Right renal cortex interstitium (tissue), 3 donors: ENCODE measurements at regions not wholly inside any gene's neighbourhood (a gene's known extent, or its start where the extent isn't known, plus 50 kb on each side); places are given as distances from the start of the nearest gene placed in this dataset.

Source experiments
- DNase-seq, 3 donors: peaks; one replicate each; pipeline ENCODE4 v3.0.0-alpha.2; 2013; ENCODE audit warnings: low read depth in 3 of 3, low spot score in 2 of 3

GRCh38 chr9:19513671-19514275 lies 105.0 kb downstream of the ACER2 start:
- no peak for DNase-seq

DNA sequence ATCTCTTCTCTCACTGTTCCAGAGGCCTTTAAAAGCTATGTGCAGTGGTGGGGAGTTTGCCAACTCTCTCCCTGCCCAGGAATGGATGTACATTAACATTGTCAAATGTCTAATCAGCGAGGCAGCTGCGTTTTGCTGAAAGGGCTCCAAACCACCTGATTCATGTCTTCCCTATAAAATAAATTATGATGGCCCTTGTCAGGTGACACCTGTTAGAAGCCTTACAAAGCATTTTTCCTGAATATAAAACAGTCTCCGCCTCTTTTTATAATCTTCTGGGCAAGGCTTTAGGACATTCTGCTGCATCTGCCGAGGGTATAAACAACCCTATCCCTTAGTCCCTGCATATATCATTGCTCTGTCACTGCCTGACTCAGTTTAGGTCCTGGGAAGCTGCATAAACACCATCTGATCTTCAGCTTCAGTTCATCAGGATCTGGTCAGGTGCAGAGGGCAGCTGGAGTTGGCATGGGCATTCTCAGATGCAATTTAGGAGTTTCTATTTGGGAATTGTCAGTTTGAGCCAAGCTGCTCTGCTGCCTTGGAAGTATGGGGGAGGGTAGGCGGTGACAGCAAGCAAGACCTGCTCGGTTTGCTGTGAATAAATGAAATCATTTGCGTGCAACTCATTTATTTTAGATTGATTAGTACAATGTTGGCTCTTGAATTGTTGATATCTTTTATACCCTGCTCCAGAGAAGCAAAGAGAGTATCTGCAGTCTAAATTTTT lies 103.5 kb downstream of the ACER2 start:
- DNase-seq: no peak

- no peak for DNase-seq
These were observed 102.9 kb downstream of the ACER2 start for GRCh38 chr9:19511694-19512093.

DNA sequence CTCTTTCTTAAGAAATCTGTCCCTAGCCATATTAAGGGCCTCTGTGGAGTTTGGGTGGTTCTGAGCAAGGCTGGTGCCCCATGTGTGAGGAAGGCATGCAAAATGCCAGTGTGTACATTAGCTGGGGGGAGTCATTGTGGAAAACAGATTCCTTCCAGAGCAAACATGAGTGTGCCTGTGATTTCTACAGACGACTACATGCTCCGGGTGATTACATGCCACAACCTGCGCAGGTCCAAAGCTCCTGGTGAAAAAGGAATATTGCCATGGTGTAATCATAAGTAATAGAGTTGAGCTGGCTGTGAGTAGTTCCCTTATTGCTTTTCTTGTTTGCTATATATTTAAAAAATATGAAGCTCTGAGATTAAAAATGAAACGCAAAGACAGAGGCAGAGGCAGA lies 102.1 kb downstream of the ACER2 start:
- no peak for DNase-seq
